ENCODE measurements at regions not wholly inside any gene's neighbourhood (a gene's known extent, or its start where the extent isn't known, plus 50 kb on each side); places are given as distances from the start of the nearest gene placed in this dataset.

GRCh38 chr7:115775981-115776380, 254.6 kb downstream of the TFEC start:
- TF ChIP-seq, protein P1, sequence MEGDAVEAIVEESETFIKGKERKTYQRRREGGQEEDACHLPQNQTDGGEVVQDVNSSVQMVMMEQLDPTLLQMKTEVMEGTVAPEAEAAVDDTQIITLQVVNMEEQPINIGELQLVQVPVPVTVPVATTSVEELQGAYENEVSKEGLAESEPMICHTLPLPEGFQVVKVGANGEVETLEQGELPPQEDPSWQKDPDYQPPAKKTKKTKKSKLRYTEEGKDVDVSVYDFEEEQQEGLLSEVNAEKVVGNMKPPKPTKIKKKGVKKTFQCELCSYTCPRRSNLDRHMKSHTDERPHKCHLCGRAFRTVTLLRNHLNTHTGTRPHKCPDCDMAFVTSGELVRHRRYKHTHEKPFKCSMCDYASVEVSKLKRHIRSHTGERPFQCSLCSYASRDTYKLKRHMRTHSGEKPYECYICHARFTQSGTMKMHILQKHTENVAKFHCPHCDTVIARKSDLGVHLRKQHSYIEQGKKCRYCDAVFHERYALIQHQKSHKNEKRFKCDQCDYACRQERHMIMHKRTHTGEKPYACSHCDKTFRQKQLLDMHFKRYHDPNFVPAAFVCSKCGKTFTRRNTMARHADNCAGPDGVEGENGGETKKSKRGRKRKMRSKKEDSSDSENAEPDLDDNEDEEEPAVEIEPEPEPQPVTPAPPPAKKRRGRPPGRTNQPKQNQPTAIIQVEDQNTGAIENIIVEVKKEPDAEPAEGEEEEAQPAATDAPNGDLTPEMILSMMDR (IDR thresholded peaks at IDR 0.05): no peak
- no peak for TF ChIP-seq POLR2A (IDR thresholded peaks at IDR 0.05)
